Mucosa of descending colon (tissue), 3 donors: ENCODE measurements at regions not wholly inside any gene's neighbourhood (a gene's known extent, or its start where the extent isn't known, plus 50 kb on each side); places are given as distances from the start of the nearest gene placed in this dataset.

Experiments used
- ATAC-seq: fragments of 200-7000 bp; cut with Tn5 transposase; one replicate; pipeline ENCODE4 v1.9.1; 2020; ENCODE audit warnings: mild to moderate bottlenecking, moderate library complexity
- DNase-seq, 3 donors: peaks; one replicate each; pipeline ENCODE4 v3.0.0-alpha.2; 2020
- H3K36me3 ChIP-seq: fragments of 200-600 bp; one replicate; pipeline ENCODE4 v1.8.0; 2021; ENCODE audit warnings: low read depth, mild to moderate bottlenecking
- H3K4me1 ChIP-seq: fragments of 200-600 bp; one replicate; pipeline ENCODE4 v1.8.0; 2021; ENCODE audit warnings: low read depth, mild to moderate bottlenecking
- H3K4me3 ChIP-seq: fragments of 200-600 bp; one replicate; pipeline ENCODE4 v1.8.0; 2021; ENCODE audit warnings: mild to moderate bottlenecking
- H3K9me3 ChIP-seq: fragments of 200-600 bp; one replicate; pipeline ENCODE4 v1.8.0; 2021; ENCODE audit warnings: mild to moderate bottlenecking
- CTCF ChIP-seq: fragments of 200-600 bp; IDR thresholded peaks from one replicate; pipeline ENCODE4 v1.8.0; 2022; ENCODE audit warnings: antibody characterized with exemption, mild to moderate bottlenecking
- intact Hi-C, 2 donors: fragments of 100-400 bp; cut with DNase I in 1 of 2; cut with micrococcal nuclease in 1 of 2; formaldehyde crosslinking; loops; one replicate each; pipeline versions ENCODE4 v1.11.0 to v1.11.1; 2022; cut with DNase I, micrococcal nuclease
- donor health status: DM: no; HTN: no; CAD: no; lungs with moderate emphysema.
- donor health status: DM: no; HTN: no; CAD: no.
- donor health status: DM: no; HTN: yes; CAD: no.

GRCh38 chr2:128732976-128733431 lies 414.3 kb upstream of the HS6ST1 start:
- peaks cover 8% of the 10 kb centered on the region for H3K4me1 ChIP-seq
- intact Hi-C loops, result no loop called here
- no peak for DNase-seq
- H3K36me3 ChIP-seq, result no peaks in the 10 kb centered on the region
- TF ChIP-seq CTCF, result no peak
- ATAC-seq, result peak; percentile 26
- peaks cover 2% of the 10 kb centered on the region for H3K9me3 ChIP-seq
- no peak overlapping the region for H3K4me3 ChIP-seq

GRCh38 chr2:128733450-128733849 lies 414.8 kb upstream of the HS6ST1 start:
- DNase-seq (no peak), ATAC-seq (no peak)
- Histone ChIP-seq H3K36me3 (no peaks in the 10 kb centered on the region), H3K4me1 (peaks cover 8% of the 10 kb centered on the region), H3K4me3 (no peak overlapping the region), H3K9me3 (peaks cover 2% of the 10 kb centered on the region)
- intact Hi-C loops, result no loop called here
- TF ChIP-seq CTCF, result no peak

- no peaks in the 10 kb centered on the region for H3K36me3 ChIP-seq
- peaks cover 8% of the 10 kb centered on the region for H3K4me1 ChIP-seq
- H3K4me3 ChIP-seq, result no peak overlapping the region
- no peaks in the 10 kb centered on the region for H3K9me3 ChIP-seq
- no peak for TF ChIP-seq CTCF
- DNase-seq (no peak), ATAC-seq (no peak)
- intact Hi-C loops, result no loop called here
These were observed 416.0 kb upstream of the HS6ST1 start for GRCh38 chr2:128734521-128735295.

- H3K4me3 ChIP-seq, result no peak overlapping the region
- no peaks in the 10 kb centered on the region for H3K36me3 ChIP-seq
- no peak for DNase-seq
- no peak for ATAC-seq
- H3K4me1 ChIP-seq, result peaks cover 8% of the 10 kb centered on the region
- TF ChIP-seq CTCF, result no peak
- no peaks in the 10 kb centered on the region for H3K9me3 ChIP-seq
- intact Hi-C loops, result no loop called here
These were observed 416.8 kb upstream of the HS6ST1 start for GRCh38 chr2:128735296-128735960.

GRCh38 chr2:128736046-128736688 lies 417.5 kb upstream of the HS6ST1 start:
- no peak for DNase-seq
- no peak overlapping the region for H3K4me3 ChIP-seq
- H3K9me3 ChIP-seq, result no peaks in the 10 kb centered on the region
- no peaks in the 10 kb centered on the region for H3K36me3 ChIP-seq
- no peak for ATAC-seq
- intact Hi-C loops, result no loop called here
- peaks cover 8% of the 10 kb centered on the region for H3K4me1 ChIP-seq
- no peak for TF ChIP-seq CTCF
